Anterior cingulate cortex (tissue), 58 donors: ENCODE measurements at regions not wholly inside any gene's neighbourhood (a gene's known extent, or its start where the extent isn't known, plus 50 kb on each side); places are given as distances from the start of the nearest gene placed in this dataset.
A peak's percentile ranks its signal among the peaks of the same experiment; 100 is the strongest.

Experiments
- DNase-seq, 58 donors: peaks; one replicate each; lab custom pipeline; 2025; lab: John Stamatoyannopoulos, UW

DNA sequence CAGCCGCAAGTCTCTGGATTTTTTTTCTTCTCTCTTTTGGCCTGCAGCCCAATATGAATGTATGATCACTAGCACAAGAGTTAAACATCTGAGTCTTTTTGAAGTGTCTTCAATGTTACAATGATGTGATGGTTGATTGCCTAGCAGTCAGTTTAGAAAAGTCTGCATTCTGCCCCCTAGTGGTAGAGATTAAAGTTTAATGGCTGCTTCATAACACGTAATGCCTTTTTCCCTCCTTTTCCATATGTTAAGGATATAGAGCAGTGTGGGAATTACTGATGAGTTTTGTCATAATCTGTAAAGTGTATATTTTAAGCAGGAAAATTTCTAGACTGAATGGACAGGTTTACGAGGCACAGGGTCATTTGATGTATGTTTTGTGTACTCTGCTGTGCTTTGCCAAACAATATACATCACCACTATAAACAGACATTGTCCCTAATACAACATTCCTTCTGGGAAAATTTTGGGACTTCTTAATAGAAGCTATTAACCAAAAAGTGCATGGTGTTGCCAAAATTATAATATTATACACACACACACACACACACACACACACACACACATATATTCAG lies 1038.5 kb upstream of the NR2F2 start:
- no peak for DNase-seq

DNA sequence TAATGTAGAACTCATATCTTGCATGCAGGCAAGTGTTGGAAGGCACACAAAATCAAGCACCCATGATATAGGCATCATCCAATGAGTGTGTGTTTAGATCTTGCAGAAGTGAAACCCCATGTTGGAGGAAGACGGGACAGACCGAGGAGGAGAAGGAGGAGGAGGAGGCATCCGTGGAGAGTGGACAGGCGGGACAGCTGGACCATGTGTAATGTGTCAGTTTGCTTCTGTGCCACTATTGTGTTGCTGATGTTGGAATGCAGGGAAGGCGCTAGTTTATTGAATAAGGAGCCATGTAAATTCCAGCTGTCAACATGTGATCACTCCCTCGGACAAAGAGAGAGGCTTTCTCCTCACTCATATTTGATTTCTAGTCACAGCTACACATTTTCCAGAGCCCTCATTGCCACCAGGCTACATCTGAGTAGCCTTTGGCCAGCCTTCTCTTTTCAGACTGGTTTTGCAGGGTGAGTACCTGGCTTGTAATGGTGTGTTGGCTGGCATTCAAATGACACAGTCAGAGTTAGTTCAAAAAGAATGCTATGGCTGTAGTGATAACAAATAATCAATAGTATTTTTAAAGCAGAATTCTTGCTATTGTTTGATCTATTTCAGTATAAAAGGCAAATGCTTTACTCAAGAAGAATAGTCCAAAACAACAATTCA lies 1037.6 kb upstream of the NR2F2 start:
- no peak for DNase-seq

DNA sequence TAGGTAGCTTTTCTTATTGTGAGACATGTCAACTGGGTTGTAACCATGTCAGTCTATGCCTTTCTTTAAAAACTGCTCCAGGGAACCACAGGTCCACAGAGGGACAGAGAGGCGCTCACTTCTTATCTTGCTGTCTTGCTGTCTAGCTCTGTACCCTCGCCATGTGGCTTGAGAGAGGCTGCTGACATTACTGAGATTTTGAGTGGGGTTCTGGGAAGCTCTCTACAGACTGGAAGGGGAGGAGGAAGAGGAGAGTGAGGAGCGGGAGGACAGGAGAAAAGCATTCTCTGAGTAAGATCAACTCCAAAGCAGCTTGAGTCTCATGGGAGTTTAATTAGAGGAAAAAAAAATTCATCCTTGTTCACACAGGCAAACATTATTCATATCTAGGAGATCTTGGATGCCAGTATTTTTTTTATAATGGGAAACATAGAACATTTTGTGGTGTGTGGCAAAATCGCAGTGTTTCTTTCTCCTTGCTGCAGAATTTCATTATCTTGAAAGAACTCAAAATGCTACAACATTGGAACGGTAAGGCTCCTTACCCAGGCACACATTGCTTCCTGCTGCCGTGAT lies 1037.0 kb upstream of the NR2F2 start:
- no peak for DNase-seq

DNA sequence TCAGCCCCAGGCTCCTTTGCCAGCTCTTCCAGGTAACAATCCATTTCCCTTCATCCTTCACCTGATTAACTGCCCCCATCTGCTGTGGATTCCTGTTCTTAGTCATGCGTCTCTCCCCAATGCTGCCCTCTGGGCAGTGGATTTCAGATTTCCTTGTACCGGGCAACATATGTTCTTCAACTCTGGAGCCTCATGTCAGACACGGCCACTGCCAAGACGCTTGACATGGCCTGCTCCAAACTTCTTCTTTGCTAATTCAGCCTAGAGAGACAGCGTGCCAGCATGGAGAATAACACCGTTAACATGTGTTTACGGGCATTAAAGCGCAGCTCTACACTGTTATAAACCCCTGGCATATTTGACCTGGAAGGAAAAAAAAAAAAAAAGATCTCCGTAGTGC lies 1035.1 kb upstream of the NR2F2 start:
- DNase-seq, result no peak

DNA sequence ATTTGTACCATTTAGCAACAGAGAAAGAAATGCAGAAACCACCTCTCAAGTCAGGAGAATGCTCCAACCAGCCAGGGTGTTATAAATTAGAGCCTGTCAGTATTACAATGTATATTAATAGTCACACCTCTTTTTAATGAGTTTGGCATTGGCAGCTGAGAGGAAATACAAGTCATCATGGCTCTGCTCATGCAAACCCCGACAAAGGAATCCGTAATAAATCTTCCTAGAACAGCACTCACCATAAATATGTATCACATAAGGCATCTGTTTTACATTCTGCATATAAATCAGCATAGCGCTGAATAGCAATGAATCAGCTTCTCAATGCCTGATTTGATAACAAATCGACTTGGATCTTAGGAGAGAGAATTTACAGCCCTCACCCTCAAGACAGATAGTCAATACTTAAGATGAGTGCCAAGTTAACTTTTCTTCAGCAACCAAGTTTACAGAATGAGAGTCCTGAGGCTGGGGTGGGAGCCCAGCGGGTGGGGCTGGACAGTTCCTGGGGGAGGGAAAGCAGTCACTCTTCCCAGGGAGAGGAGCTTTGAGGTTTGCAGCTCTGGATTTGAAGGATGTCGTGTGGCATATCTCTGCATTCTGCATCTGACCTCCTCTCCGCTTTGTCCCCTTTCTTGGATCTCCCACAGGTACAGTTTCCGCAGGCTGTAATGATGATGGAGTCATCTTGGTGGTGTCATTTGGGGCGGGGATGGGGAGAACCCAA lies 1034.4 kb upstream of the NR2F2 start:
- peak in 1 of 58 donors; percentile 10 for DNase-seq

DNA sequence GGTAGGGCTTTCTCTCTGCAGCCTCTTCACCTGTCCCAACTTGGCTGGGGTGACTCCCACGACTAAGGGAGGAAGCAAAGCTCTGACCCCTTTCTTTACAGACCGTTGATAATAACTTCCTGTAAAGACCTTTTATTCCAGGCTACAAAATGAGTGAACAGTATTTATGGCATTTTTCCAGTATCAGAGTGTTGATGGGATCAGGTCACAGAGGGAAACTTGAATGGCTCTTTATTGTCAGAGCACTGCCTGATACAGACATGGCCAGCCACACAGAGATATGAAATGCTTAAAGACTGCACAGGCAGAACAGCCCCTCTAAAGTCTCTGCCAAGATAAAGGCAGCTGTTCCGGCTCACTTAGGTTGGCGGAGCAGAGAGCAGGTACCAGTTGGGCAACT lies 1033.9 kb upstream of the NR2F2 start:
- DNase-seq, result no peak

DNA sequence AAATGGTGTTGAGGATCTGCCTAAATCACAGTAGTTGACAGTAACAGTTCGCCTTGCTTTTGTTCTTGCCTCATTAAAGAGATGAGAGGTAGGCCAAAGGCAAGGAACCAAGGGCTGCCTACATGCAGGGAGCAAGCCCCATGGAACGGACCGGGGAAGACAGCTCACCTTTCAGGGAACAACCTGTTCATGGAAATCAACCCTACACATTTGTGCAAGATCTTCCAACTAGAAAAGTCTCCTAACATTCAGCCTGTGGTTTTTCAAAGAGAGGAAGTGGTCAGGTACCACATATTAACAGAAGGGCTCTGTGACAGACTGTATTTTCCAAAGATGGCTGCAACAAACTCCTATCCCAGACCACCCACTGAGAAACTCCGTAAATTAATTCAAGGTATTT lies 1031.8 kb upstream of the NR2F2 start:
- DNase-seq, result no peak

DNA sequence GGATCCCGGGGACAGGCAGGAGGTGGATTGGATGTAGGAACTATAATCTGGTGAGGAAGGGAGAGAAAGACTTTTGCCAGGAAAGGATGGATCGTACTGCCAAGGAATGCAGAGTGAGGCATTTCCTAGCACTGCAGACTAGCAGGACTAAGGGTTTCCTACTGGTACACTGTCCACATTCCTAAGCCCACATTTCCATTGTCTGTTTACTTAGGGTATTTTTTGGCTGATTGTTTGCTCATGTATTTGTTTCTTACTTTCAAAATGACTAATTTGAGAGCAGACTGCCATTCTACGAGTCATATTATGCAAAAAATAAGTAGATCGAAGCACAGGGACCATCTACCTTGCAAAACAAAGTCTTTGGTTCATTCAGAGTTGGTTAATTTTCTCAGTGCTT lies 1029.5 kb upstream of the NR2F2 start:
- no peak for DNase-seq

DNA sequence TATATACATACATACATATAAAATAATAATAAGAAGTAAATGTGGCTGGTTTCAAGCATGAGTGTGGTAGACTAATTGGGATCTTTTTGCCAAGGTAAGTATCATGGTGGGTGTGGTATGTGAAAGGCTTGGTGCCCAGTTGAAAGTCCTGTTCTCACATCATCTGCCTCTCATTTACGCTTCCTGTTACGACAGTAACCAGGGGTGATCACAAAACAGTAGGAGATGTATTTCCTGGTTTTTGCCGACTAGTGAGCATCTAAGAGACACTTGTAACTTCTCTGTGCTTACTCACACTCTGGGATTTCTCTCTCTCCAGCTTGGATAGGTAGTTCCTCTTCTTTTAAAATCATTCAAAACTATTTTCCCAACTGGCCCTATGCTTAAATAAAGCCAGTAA lies 1028.3 kb upstream of the NR2F2 start:
- no peak for DNase-seq

DNA sequence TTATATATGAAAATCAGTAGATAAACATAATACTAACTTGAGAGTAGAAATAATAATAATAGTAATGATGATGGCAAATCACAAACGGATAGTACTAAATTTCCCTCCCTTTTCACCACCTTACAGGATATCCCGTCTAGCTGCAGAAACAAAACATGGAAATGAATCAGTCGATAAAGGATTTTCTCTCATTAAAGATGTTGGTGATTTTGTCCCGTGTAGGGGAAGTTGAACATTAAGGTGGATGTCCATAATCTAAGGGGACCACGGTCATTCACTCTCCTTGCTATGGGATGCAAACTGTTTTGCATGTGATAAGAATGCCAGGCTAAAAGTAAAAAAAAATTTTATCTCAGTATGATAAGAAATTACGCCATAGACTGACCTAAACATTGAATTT lies 1027.7 kb upstream of the NR2F2 start:
- DNase-seq, result no peak

DNA sequence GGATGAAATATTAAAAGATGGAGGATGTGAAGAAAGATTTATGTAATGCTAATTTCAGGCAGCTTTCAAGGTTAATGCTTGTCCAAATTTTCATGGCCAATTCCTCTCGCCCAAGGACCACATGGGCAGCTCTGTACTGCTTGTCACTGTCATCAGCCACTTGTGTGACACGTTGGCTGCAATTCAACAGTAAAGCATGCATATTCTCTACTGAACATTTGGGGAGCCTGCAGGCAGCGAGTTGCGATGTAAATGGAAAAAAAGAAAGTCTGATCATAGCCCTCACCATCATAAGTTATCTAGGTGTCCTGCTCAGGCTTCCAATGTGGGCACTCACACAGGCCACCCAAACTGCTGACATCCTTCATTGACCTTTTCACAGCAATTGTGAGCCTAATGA lies 1026.8 kb upstream of the NR2F2 start:
- DNase-seq, result no peak

DNA sequence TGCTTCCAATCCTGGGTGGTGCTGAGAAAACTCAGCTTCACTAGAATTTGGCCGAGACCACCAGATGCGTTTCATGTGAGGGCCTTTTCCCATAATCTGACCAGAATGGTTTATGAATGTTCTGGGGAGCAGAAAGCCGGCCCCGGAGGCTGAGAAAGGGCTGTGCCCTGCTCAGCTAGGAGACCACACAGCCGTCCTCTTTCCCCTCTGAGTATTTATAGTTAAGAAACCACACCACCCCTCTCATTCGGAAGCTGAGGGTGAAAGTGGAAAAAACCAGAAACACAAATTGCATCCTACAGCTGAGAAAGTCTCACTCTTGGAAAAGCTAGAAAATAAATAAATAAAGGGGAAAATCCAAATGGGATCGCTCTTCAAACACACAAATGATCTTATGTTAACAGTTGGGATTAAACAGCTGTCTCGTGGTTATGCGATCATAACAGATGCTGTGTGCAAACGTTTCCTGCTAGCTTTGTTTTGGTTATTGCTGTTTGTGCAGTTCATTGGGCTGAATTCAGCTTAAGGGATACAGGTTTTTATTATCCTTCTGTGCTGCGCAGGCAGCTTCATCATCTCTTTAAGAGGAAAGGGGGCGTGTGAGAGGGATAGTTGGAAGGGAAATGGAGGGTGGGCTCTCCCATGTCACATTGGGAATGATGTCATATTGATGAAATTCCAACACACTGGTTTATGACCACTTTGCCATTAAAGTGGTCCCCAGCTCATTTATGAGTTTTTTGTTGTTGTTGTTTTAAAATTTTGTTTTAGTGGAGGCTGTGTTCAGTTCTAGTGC lies 1026.2 kb upstream of the NR2F2 start:
- DNase-seq, result no peak

DNA sequence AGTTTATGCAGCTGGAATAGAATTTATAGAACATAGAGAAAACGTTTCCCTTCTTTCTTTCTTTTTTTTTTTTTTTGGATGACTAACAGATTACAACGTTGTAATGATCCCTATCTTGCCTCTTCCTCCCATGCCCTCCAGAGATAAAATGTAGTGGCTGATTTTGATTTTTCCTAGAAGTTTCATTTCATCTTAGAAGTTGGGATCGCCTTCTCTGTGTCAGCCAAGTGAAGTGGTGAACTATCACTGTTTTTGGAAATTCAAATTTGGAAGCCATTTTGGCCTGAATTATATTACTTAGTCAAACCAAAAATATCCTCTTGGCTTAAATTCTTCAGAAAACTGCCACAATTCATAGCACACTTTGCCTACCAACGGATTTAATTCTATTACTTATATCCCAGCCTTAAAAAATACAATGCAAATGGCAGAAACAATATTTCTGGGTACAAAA lies 1025.5 kb upstream of the NR2F2 start:
- no peak for DNase-seq

DNA sequence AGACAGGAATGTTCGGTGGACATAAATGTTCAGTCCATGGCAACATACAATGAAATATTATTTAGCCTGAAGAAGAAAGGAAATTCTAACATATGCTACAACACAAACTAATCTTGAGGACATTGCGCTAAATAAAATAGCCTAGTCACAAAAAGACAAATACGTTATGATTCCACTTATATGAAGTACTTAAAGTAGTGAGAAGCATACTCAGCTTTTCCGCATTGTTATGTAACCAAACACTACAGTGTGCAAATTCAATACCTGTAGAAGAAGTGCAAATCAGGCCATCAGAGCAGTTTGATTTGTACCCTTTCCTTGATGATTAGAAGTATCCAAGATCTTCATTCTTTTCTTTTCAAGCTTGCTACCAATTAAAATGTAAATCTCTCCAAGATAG lies 1023.4 kb upstream of the NR2F2 start:
- no peak for DNase-seq

DNA sequence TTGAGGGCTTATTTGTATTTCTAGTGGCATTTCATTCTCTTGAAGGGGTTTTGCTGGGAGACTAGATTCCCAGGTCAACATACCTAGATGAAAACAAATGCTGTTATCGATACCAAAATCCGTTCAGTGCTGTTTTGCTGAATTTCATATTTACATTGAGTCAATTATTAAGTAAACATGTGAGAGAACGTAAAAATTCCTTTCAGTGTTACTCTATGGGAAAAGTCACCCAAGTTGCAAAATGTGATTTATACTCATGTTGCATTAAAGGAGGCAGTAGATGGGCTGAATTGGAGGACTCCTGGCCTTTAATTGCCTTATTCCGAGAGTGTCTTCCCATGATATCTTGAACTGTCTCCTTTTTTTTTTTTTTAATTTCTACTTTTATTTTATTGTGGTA lies 1011.3 kb upstream of the NR2F2 start:
- no peak for DNase-seq

DNA sequence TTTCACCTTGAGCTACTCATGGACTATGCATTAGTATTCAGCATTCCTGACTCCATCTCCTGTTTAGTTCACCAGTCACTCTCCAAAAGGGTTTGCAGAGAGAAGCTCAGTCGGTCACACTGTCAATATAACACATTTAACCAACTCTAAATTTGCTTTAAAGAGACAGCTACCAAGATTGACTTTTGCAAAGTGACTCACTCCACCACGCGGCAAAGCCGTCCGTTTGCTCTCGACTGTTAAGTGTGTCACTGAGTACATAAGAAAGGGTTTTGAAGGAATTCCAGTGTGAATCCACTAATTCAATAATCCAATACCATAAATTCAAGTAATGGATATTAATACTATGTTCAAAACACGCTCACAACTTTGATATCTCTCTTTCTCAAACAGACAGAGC lies 1006.7 kb upstream of the NR2F2 start:
- DNase-seq, result no peak

DNA sequence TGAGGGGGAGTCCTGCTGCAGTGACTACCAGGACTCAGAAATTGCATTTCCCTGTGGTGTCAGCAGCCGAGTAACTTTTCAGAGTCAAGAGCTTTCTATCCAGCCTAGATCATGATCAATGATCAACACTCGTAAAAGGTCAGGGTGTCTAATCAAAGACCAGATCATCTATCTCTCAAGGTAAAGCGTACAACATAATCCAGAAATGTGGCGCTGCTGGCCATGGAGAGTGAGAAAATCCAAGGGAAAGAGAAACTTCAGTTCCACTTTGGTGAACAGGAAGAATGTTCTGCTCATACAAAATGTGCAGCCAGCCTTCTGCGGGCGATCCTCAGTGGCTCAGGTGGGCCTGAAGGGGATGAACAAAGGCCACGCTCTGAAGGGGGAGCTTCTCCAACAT lies 1005.8 kb upstream of the NR2F2 start:
- DNase-seq, result no peak

DNA sequence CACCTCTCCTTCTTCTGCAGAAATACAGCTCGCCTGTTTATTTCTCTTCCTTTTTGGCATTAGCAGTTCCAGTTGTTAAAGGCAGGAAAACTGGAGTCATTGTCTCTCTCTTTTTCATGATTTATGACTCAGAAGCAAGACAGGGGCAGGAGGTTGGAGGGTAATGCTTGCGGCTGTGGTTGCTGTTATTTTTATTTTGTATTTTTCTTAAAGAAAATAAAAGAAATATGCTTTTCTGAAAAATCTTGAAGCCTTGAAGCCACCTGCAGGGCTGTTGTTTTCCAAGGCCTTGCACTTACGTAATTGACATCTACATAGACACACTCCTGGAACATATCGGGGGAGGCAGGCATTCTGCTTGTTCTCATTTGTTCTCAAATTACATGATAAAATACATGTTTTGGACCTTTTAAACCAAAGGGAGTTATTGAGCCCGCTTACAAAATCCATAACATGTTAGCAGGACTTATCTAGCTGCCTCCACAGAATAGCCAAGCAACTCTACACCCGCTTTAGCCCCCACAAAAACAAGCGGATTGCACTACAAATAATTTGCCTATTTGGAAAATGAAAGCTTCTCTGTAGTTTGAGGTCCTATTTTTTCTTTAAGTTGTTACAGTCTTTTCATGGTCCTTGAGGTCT lies 1004.6 kb upstream of the NR2F2 start:
- peak in 1 of 58 donors; percentile 9 for DNase-seq

DNA sequence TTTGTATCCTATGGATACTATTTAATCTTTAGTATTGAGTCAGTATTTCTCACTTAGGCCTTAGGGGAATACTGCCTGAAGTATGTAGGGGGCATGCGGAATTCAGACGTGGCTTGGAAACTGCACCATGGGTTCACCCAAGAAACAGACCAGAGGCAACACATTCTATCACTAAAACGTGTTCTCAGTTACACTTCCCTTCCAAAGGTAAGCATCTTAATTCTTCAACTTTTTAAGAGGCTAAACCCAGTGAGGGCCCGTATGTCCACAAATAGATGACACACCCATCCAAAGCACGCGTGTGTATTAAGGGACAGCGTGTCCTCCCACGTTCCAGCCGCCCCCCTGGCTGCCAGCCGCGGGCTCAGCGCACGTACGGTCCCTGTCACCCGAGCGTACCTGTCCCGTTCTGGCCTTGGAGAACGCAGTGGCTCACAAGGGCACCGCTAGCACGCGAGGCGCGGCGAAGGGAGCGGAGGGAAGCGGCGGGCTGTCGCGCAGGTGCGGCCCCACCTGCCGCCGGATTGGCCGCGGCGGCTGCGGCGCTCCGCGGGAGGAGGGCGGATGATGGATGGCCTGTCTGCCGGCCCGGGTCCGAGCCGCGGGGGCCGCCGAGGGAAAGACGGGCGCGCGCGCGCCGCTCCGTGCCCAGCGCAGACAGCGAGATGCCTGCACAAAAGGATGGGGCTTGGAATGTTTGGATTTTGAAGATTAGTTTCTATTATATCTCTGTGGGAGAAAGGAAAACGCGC lies 1003.9 kb upstream of the NR2F2 start:
- peak in 13 of 58 donors; percentile 5 to 36 (median 11) for DNase-seq

DNA sequence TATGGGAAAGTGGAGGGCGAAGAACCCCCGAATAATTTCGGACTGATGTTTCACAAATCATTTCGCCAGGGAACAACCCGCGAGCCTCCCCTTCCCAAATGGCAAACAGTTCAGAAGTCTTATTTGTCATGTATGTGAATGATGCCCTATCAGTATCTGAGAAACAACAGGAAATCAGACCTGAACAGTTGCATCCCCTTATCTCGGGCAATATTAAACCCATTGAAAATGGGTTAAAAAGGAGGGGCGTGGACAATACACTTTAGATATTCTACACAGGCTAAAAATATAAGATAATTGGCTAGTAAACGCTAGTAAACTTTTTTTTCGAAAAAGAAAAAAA lies 1003.3 kb upstream of the NR2F2 start:
- DNase-seq, result no peak
